GM12874 (cell line): ENCODE measurements at regions not wholly inside any gene's neighbourhood (a gene's known extent, or its start where the extent isn't known, plus 50 kb on each side); places are given as distances from the start of the nearest gene placed in this dataset.

Experiments
- TF ChIP-seq, protein P1 (sequence below): IDR thresholded peaks from 2 replicates; pipeline ENCODE4 v1.5.1; 2011; ENCODE audit warnings: low read depth, mild to moderate bottlenecking, control low read depth, low read length, moderate library complexity; ENCODE audit not compliant: insufficient read depth

DNA sequence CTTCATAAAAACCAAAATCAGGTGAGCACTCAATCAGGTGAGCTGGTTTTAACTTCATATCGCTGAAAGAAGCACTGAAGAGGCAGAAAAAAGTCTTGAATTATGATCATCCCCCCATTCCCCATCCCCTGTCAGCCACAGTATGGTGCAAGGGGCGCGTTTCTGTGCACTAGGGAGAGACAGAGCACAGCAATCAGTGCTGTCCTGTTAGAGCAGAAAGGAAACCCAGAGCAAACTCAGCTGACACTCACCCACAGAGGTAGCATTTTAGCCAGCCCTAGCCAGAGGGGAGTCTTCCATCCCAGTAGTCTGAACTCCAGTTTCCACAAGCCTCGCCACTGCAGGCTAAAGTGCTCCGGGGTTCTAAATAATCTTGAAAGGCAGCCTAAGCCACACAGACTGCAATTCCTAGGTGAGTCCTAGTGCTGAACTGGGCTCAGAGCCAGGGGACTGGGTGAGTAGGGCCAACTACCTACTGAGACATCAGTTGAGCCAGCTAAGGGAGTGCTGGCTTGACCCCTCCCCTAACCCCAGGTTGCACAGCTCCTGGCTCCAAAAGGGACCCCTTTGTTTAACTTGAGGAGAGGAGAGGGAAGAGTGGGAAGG is 1352.6 kb upstream of the GJE1 start:
- TF ChIP-seq, protein P1, sequence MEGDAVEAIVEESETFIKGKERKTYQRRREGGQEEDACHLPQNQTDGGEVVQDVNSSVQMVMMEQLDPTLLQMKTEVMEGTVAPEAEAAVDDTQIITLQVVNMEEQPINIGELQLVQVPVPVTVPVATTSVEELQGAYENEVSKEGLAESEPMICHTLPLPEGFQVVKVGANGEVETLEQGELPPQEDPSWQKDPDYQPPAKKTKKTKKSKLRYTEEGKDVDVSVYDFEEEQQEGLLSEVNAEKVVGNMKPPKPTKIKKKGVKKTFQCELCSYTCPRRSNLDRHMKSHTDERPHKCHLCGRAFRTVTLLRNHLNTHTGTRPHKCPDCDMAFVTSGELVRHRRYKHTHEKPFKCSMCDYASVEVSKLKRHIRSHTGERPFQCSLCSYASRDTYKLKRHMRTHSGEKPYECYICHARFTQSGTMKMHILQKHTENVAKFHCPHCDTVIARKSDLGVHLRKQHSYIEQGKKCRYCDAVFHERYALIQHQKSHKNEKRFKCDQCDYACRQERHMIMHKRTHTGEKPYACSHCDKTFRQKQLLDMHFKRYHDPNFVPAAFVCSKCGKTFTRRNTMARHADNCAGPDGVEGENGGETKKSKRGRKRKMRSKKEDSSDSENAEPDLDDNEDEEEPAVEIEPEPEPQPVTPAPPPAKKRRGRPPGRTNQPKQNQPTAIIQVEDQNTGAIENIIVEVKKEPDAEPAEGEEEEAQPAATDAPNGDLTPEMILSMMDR = no peak

GRCh38 chr6:140779341-140779740 is 1353.4 kb upstream of the GJE1 start:
- TF ChIP-seq, protein P1 = no peak

GRCh38 chr6:140777780-140778179 is 1354.9 kb upstream of the GJE1 start:
- TF ChIP-seq, protein P1 = no peak

DNA sequence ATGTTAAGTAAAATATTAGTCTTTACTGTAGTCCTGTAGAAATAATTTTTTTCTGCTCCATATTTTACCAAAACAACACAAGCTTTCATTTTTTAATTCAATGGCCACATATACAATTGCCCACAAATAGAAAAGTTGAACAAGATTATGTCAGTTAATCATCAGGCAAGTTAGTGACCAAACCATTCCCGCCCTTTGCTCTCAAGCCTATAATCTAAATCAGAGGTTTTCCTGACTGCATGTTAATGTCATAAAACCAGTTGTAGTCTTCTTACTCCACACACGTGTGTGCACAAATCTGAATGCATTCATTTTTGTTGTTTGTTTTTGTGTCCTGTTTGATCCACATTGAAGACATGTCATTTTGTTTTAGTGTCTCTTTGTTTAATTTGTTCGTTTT is 1357.7 kb upstream of the GJE1 start:
- TF ChIP-seq, protein P1 = no peak

DNA sequence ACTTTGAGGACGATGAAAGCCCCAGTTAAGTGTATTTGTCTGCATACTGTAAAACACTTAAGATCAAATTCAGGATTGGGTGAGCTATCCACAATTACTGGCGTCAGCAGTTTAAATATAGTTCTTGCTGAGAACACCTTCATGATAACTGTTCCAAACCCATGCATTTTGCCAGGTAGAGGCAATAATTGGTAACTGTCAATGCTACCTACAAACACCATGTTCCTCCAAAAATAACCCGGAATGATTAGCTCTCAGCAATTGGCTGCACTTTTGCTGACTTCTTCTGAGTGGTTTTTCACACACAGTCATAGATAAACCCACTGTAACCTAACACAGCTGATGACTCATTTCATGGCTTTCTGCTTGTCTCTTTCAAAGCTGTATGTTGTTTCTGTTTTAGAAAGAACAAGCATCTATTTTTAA is 1358.6 kb upstream of the GJE1 start:
- TF ChIP-seq, protein P1 = no peak

DNA sequence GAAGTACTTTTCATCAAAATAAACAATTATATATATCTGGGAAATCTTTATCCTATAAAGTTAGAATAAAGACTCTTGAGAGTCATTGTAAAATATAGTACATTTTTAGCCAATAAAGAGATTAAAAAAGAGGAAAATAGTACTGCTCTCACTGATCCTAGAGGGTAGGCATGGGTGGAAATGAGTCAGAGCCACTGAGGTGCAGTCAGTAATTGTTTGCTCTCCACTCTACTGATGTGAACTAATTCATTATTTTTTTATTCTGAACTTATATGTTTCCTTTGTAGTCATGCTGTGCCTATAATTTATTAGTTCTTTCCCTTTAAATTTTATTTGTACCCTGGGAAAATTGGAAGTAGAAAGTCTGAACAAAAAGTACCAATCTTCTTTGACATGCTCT is 1359.4 kb upstream of the GJE1 start:
- TF ChIP-seq, protein P1 = no peak

DNA sequence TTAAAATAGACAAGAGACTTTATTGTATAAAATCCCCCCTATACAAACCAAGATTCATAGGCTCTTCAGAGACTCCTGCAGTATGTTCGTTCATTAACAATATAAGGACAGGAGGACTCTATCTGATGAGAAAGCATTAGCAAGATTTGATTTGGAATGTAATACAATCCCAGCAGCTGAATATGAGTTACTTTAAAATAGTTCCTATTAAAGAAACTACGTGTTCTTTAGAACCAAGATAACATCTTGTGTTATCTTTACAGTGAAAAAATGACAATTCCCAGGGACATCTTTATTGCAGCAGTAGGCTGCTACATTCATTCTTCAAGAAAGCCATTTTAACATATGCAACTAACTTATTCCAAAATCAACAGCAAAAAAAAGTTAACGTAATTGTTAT is 1360.1 kb upstream of the GJE1 start:
- TF ChIP-seq, protein P1 = no peak
